ENCODE measurements at regions not wholly inside any gene's neighbourhood (a gene's known extent, or its start where the extent isn't known, plus 50 kb on each side); places are given as distances from the start of the nearest gene placed in this dataset.

DNA sequence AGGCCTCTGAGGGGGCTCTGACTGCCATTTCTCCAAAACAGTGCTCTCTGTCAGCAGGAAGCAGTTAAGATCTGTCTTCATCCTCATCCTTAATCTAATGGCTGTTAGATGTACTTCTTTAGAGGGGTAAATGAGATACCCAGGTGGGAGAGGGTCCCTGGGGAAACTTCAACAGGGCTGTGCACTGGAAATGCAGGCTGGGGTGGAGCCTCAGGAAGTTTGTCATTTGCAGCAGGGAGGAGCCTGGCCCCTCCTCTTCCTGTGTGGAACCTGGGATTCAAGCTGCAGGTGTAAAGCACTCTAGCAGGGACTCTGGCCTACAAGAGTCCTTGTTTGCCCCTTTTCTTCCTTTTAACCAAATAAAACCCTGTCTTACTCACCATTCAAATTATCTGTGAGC lies 1173.6 kb downstream of the OTOL1 start:
- H3K27me3 ChIP-seq: no peaks in the 10 kb centered on the region
- no peak for ATAC-seq
- peaks cover 0 to 13% (median 0%) of the 10 kb centered on the region in 3 donors for H3K4me1 ChIP-seq
- TF ChIP-seq EP300 (IDR thresholded peaks at IDR 0.05) (no peak), POLR2A (IDR thresholded peaks at IDR 0.05) (no peak), POLR2AphosphoS5 (IDR thresholded peaks at IDR 0.05) (no peak)
- TF ChIP-seq, protein P1, sequence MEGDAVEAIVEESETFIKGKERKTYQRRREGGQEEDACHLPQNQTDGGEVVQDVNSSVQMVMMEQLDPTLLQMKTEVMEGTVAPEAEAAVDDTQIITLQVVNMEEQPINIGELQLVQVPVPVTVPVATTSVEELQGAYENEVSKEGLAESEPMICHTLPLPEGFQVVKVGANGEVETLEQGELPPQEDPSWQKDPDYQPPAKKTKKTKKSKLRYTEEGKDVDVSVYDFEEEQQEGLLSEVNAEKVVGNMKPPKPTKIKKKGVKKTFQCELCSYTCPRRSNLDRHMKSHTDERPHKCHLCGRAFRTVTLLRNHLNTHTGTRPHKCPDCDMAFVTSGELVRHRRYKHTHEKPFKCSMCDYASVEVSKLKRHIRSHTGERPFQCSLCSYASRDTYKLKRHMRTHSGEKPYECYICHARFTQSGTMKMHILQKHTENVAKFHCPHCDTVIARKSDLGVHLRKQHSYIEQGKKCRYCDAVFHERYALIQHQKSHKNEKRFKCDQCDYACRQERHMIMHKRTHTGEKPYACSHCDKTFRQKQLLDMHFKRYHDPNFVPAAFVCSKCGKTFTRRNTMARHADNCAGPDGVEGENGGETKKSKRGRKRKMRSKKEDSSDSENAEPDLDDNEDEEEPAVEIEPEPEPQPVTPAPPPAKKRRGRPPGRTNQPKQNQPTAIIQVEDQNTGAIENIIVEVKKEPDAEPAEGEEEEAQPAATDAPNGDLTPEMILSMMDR (IDR thresholded peaks at IDR 0.05): no peak
- no peaks in the 10 kb centered on the region for H3K36me3 ChIP-seq
- H3K4me3 ChIP-seq: no peak overlapping the region
- H3K27ac ChIP-seq: no peak overlapping the region
- no peaks in the 10 kb centered on the region for H3K9me3 ChIP-seq

DNA sequence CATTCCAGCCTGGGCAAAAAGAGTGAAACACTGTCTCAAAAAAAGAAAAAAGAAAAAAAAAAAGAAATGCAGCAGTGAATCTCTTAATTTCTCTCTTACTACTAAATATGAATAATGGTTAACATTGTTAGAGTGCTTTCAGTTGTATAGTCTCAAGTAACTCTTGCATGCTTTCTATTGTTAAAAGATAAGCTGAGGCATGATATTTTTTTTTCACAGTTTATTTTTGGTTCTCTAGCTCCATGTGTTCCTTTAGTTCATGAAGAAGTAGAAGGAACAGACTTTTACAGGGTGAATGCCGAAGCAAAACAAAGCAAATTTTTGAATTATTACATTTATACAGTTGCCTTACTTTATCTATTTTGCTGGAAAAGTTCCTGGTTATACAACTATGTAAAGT lies 1180.9 kb downstream of the OTOL1 start:
- 87 to 100% methylated on average over 1 of the region's 1 CpG for WGBS, 2 donors (ENCODE audit: low coverage in 1 of 2)
- peaks cover 0 to 1% (median 0%) of the 10 kb centered on the region in 3 donors for H3K4me1 ChIP-seq
- TF ChIP-seq, protein P1 (IDR thresholded peaks at IDR 0.05): no peak

DNA sequence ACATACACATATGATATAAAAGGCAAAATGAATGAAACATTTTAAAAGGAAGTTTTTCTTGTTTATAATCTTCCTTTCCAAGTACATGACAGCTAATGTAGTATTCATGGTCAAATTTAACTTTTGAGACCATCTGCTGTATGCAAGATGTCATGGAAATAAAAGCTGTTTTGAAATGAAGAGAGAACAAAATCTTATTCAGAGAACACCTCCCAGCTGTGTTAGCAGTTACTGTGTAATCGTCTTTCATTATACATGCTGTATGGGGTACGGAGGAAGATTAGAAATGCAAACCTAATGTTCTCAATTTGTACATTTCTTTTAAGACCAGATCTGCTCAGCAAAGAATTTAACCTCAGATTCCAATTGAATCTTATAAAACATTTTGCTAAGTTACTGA lies 1182.3 kb downstream of the OTOL1 start:
- TF ChIP-seq POLR2A (IDR thresholded peaks at IDR 0.05) (no peak), POLR2AphosphoS5 (IDR thresholded peaks at IDR 0.05) (no peak), EP300 (IDR thresholded peaks at IDR 0.05) (no peak)
- TF ChIP-seq, protein P1 (IDR thresholded peaks at IDR 0.05): no peak
- 42 to 55% methylated on average over 2 of the region's 2 CpGs for WGBS, 2 donors (ENCODE audit: low coverage in 1 of 2)
- Histone ChIP-seq H3K4me1 (no peaks in the 10 kb centered on the region), H3K27ac (no peak overlapping the region), H3K27me3 (no peaks in the 10 kb centered on the region), H3K36me3 (no peaks in the 10 kb centered on the region), H3K9me3 (no peaks in the 10 kb centered on the region), H3K4me3 (no peak overlapping the region)
- ATAC-seq: no peak

More for the DNA sequence above, 1180.9 kb downstream of the OTOL1 start:
- Histone ChIP-seq H3K27me3 (no peaks in the 10 kb centered on the region), H3K27ac (no peak overlapping the region), H3K36me3 (no peaks in the 10 kb centered on the region), H3K9me3 (no peaks in the 10 kb centered on the region), H3K4me3 (no peak overlapping the region)
- no peak for ATAC-seq

DNA sequence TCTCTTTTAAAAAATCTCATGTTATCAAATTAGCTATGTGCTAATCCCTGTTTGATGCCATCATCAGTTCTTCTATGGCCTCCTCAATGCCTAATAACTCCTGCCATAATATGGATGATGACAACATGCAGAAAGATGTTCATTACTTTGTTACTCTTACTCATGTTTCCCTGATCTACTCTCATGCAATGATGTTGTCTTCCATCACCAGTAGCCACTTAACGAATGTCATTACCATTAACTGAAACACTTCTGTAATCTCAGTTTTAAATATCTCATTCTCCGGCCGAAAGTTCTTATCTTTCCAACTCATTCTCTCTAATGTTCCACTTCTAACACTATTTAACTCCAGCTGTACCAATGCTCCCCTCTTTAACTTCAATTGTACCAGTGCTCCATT lies 1187.7 kb downstream of the OTOL1 start:
- Histone ChIP-seq H3K4me3 (no peak overlapping the region), H3K36me3 (no peaks in the 10 kb centered on the region), H3K9me3 (no peaks in the 10 kb centered on the region), H3K27me3 (no peaks in the 10 kb centered on the region), H3K4me1 (no peaks in the 10 kb centered on the region), H3K27ac (no peak overlapping the region)
- ATAC-seq: no peak
- WGBS, 2 donors (ENCODE audit: low coverage in 1 of 2): 51 to 57% methylated on average over 3 of the region's 3 CpGs
- TF ChIP-seq POLR2AphosphoS5 (IDR thresholded peaks at IDR 0.05) (no peak), EP300 (IDR thresholded peaks at IDR 0.05) (no peak), POLR2A (IDR thresholded peaks at IDR 0.05) (no peak)
- TF ChIP-seq, protein P1 (IDR thresholded peaks at IDR 0.05): no peak

DNA sequence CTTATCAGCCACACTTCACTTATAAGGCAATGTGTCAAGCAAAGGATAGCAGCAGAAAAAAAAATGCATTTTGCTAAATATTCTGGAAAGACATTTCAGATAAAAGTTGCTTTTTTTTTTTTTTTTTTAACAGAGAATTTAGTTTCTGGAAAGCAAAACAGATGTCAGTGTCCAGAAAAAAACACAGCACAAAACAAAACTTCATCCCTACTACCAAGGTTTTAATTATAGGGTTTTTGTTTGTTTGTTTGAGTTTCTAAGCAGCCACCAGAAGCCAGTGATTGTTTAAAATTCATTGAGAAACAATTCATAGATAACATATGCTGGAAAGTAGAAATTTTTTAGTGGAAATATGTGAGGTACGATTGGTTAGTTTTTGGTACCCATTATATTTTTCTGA lies 1202.7 kb downstream of the OTOL1 start:
- H3K36me3 ChIP-seq: no peaks in the 10 kb centered on the region
- no peak for ATAC-seq
- H3K4me1 ChIP-seq: no peaks in the 10 kb centered on the region
- no peak overlapping the region for H3K27ac ChIP-seq
- no peaks in the 10 kb centered on the region for H3K9me3 ChIP-seq
- 31 to 63% methylated on average over 1 of the region's 1 CpG for WGBS, 2 donors (ENCODE audit: low coverage in 1 of 2)
- TF ChIP-seq, protein P1 (IDR thresholded peaks at IDR 0.05): no peak
- TF ChIP-seq EP300 (IDR thresholded peaks at IDR 0.05): no peak
- no peak for TF ChIP-seq POLR2AphosphoS5 (IDR thresholded peaks at IDR 0.05)
- no peak for TF ChIP-seq POLR2A (IDR thresholded peaks at IDR 0.05)
- H3K4me3 ChIP-seq: no peak overlapping the region
- H3K27me3 ChIP-seq: no peaks in the 10 kb centered on the region

Measured in gastroesophageal sphincter (tissue), 4 donors.